KMS-11 (cell line): ENCODE measurements at regions not wholly inside any gene's neighbourhood (a gene's known extent, or its start where the extent isn't known, plus 50 kb on each side); places are given as distances from the start of the nearest gene placed in this dataset.

Source experiments
- H2AFZ ChIP-seq: fragments of 200-600 bp; sonication (generic); 2 replicates; pipeline ENCODE4 v1.6.1; 2016; ENCODE audit warnings: antibody characterized with exemption, mixed run types, low read depth
- H3K27ac ChIP-seq: fragments of 200-600 bp; sonication (generic); 2 replicates; pipeline ENCODE4 v1.6.1; 2016; ENCODE audit warnings: mild to moderate bottlenecking, mixed run types
- H3K27me3 ChIP-seq: fragments of 200-600 bp; sonication (generic); 2 replicates; pipeline ENCODE4 v1.6.1; 2017; ENCODE audit warnings: mild to moderate bottlenecking, low read depth, mixed run types, moderate library complexity; ENCODE audit not compliant: insufficient read depth
- H3K36me3 ChIP-seq: fragments of 200-600 bp; sonication (generic); 2 replicates; pipeline ENCODE4 v1.6.1; 2017; ENCODE audit warnings: mild to moderate bottlenecking, mixed run types; ENCODE audit not compliant: insufficient read depth
- H3K4me1 ChIP-seq: fragments of 200-600 bp; sonication (generic); 2 replicates; pipeline ENCODE4 v1.6.1; 2016; ENCODE audit warnings: mild to moderate bottlenecking, low read depth, mixed run types; ENCODE audit not compliant: poor library complexity, severe bottlenecking
- H3K4me2 ChIP-seq: fragments of 200-600 bp; sonication (generic); 2 replicates; pipeline ENCODE4 v1.7.0; 2016; ENCODE audit warnings: mild to moderate bottlenecking, mixed run types
- H3K4me3 ChIP-seq: fragments of 200-600 bp; sonication (generic); IDR thresholded peaks from 2 replicates; pipeline ENCODE4 v1.6.1; 2017; ENCODE audit warnings: low read depth, low read length, mixed read lengths; ENCODE audit not compliant: insufficient read depth
- H3K79me2 ChIP-seq: fragments of 200-600 bp; sonication (generic); 2 replicates; pipeline ENCODE4 v1.6.1; 2016; ENCODE audit warnings: low read depth, mixed run types; ENCODE audit not compliant: insufficient read depth
- H3K9ac ChIP-seq: fragments of 200-600 bp; sonication (generic); 2 replicates; pipeline ENCODE4 v1.6.1; 2016; ENCODE audit warnings: mild to moderate bottlenecking, mixed run types
- H4K20me1 ChIP-seq: fragments of 200-600 bp; sonication (generic); 2 replicates; pipeline ENCODE4 v1.6.1; 2016; ENCODE audit warnings: mild to moderate bottlenecking, mixed run types; ENCODE audit not compliant: insufficient read depth
- TF ChIP-seq, protein P1 (sequence below): fragments of 200-600 bp; sonication (generic); conservative IDR thresholded peaks from 2 replicates; pipeline ENCODE4 v1.6.1; 2017; ENCODE audit warnings: low read depth, mild to moderate bottlenecking, antibody characterized with exemption, low read length, moderate library complexity, mixed read lengths

DNA sequence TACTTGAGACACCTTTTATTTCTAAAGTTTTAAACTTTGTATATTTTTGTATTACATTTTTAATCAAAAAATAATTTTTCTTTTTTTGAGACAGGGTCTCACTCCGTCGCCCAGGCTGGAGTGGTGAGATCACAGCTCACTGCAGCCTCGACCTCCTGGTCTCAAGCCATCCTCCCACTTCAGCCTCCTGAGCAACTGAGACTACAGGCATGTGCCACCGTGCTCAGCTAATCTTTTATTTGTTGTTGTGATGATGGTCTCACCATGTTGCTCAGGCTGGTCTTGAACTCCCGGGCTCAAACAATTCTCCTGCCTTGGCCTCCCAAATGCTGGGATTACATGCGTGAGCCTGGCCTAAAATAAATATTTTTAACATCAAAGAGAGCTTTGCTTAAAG is 218.7 kb upstream of the SH3BP4 start:
- H3K27me3 ChIP-seq, result no peaks in the 10 kb centered on the region
- H3K4me1 ChIP-seq, result no peaks in the 10 kb centered on the region
- H4K20me1 ChIP-seq, result no peaks in the 10 kb centered on the region
- no peak overlapping the region for H3K4me2 ChIP-seq
- H3K4me3 ChIP-seq, result no peak overlapping the region
- H3K36me3 ChIP-seq, result no peaks in the 10 kb centered on the region
- no peak overlapping the region for H3K27ac ChIP-seq
- H3K79me2 ChIP-seq, result no peaks in the 10 kb centered on the region
- TF ChIP-seq, protein P1, sequence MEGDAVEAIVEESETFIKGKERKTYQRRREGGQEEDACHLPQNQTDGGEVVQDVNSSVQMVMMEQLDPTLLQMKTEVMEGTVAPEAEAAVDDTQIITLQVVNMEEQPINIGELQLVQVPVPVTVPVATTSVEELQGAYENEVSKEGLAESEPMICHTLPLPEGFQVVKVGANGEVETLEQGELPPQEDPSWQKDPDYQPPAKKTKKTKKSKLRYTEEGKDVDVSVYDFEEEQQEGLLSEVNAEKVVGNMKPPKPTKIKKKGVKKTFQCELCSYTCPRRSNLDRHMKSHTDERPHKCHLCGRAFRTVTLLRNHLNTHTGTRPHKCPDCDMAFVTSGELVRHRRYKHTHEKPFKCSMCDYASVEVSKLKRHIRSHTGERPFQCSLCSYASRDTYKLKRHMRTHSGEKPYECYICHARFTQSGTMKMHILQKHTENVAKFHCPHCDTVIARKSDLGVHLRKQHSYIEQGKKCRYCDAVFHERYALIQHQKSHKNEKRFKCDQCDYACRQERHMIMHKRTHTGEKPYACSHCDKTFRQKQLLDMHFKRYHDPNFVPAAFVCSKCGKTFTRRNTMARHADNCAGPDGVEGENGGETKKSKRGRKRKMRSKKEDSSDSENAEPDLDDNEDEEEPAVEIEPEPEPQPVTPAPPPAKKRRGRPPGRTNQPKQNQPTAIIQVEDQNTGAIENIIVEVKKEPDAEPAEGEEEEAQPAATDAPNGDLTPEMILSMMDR, result no peak
- H3K9ac ChIP-seq, result no peak overlapping the region
- no peak overlapping the region for H2AFZ ChIP-seq

DNA sequence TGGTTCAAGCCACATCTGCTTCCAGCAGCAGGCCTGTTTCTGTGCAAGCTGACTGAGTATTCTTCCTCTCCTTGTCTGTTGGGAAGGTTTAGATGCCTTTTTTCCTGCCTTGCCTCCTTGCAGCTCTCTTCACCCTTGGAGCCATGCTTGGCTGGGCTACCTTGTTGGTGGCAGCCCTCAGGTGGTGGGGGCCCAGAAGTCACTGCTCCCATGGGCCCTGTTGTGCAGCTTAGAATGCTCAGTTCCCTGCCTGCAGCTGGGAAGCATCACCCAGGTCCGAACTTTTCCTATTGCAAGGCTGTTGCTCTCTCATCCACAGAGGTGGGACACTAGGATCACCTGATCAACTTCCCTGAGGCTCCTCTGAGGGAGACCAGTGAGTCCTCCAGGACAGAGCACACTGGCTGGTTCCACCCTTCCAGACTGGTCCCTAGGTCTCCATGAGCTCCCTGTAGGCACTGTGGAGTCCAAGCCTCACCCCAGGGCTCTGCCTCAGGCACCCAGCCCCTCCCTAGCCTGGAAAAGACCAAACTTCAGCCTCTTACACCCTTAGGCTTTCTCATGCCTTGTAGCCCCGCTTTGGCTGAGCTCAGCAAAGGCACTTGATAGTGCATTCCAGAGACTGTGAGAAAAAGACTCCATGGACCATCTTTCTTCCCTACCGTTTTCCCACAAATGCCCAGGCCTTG is 219.3 kb upstream of the SH3BP4 start:
- H2AFZ ChIP-seq, result no peak overlapping the region
- no peaks in the 10 kb centered on the region for H3K4me1 ChIP-seq
- H3K36me3 ChIP-seq, result no peaks in the 10 kb centered on the region
- no peaks in the 10 kb centered on the region for H4K20me1 ChIP-seq
- TF ChIP-seq, protein P1, result no peak
- H3K9ac ChIP-seq, result no peak overlapping the region
- no peak overlapping the region for H3K27ac ChIP-seq
- no peak overlapping the region for H3K4me3 ChIP-seq
- no peaks in the 10 kb centered on the region for H3K27me3 ChIP-seq
- H3K79me2 ChIP-seq, result no peaks in the 10 kb centered on the region
- no peak overlapping the region for H3K4me2 ChIP-seq

DNA sequence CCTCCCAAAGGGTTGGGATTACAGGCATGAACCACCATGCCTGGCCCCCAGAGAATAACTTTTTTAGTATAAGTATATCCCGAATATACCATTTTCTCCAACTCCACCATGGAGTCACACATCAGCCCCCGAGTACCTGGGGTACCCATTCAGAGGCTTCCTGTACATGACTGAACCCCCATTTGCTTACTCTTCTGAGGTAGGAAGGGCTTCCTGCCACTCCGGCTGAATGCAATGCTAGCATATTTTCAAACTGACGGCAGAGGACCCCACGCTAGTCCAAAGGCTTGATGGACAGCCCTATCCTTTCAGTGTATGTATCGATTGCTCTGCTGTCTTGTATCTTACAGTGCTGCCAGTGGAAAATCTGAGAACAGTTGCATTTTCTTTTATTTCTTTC is 220.6 kb upstream of the SH3BP4 start:
- H3K79me2 ChIP-seq, result no peaks in the 10 kb centered on the region
- H3K27ac ChIP-seq, result no peak overlapping the region
- no peak overlapping the region for H2AFZ ChIP-seq
- no peak overlapping the region for H3K4me3 ChIP-seq
- no peaks in the 10 kb centered on the region for H3K36me3 ChIP-seq
- no peak overlapping the region for H3K4me2 ChIP-seq
- no peak overlapping the region for H3K9ac ChIP-seq
- no peaks in the 10 kb centered on the region for H3K4me1 ChIP-seq
- H3K27me3 ChIP-seq, result no peaks in the 10 kb centered on the region
- no peaks in the 10 kb centered on the region for H4K20me1 ChIP-seq
- TF ChIP-seq, protein P1, result no peak

DNA sequence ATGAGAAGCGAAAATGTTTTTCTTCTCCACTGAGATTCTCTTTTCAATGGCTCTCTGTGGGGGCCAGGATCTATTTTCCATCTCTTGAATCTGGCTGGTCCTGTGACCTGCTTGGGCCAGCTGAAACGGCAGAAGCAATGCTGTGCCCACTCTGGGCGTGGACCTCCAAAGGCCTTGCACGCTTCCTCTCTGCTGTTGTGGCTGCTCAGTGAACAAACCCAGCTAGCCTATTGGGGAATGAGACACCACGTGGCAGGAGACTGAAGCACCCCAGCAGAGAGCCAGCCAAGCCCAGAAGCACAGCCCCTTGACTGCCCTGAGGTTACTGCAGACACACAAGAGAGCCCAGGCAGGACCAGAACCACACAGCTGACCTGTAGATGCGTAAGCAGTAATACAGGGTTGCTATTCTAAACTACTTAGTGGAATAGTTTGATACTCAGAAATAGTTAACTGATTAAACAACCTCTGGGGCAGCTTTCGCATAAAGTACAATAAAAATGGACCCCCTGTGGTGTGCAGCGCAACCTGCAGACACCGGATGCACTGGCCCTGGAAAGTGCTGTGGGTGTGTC is 221.7 kb upstream of the SH3BP4 start:
- no peak overlapping the region for H3K27ac ChIP-seq
- no peak overlapping the region for H3K9ac ChIP-seq
- H2AFZ ChIP-seq, result no peak overlapping the region
- no peaks in the 10 kb centered on the region for H3K36me3 ChIP-seq
- no peaks in the 10 kb centered on the region for H3K4me1 ChIP-seq
- TF ChIP-seq, protein P1, result no peak
- H3K27me3 ChIP-seq, result no peaks in the 10 kb centered on the region
- no peaks in the 10 kb centered on the region for H4K20me1 ChIP-seq
- H3K4me3 ChIP-seq, result no peak overlapping the region
- no peak overlapping the region for H3K4me2 ChIP-seq
- H3K79me2 ChIP-seq, result no peaks in the 10 kb centered on the region
